GM21619 (cell line): ENCODE measurements at regions not wholly inside any gene's neighbourhood (a gene's known extent, or its start where the extent isn't known, plus 50 kb on each side); places are given as distances from the start of the nearest gene placed in this dataset.
"Not testable (repeated sequence)": the region's sequence is repeated elsewhere in the genome, so short reads cannot be mapped to it uniquely, and the experiment has no call there.

Experiments
- ATAC-seq: cut with Tn5 transposase; IDR thresholded peaks from one replicate; pipeline ENCODE4 v1.9.1; 2021; ENCODE audit not compliant: unreplicated experiment

DNA sequence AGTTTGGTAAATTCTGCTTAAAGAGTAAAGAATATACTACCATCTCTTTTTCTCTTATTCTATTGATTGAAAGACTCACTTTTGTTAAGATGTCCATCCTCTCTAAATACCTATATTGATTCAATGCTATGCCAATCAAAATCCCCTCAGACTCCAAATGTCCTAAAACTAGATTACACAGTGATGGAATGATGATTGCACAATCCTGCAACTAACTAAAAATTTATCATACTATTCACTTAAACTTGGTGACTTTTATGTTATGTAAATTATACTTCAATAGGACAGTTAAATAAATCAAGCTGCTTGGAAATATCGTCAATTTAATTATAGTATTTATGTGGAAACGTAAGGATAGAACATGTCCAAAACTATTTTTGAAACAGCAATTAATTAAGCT lies 2765.1 kb upstream of the PCDH20 start:
- no peak for ATAC-seq

DNA sequence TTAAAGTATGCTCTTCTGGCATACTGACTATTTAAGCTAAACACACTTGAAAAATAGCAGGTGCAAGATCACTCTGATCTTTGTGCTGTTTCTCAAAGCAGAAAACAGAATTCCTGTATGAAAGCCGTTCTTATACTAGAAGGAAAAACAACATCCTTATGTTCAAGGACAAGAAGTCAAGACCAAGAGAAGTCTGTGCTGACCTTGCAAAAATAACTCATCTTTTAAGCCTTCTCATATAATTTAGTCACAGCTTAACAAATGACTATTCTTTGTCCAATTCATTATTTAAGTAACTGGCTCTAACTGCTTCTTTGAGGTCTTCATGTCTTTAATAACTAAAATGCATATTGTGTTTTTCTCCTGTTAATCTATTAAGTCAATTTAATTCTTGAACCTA lies 2750.2 kb upstream of the PCDH20 start:
- ATAC-seq, result no peak

DNA sequence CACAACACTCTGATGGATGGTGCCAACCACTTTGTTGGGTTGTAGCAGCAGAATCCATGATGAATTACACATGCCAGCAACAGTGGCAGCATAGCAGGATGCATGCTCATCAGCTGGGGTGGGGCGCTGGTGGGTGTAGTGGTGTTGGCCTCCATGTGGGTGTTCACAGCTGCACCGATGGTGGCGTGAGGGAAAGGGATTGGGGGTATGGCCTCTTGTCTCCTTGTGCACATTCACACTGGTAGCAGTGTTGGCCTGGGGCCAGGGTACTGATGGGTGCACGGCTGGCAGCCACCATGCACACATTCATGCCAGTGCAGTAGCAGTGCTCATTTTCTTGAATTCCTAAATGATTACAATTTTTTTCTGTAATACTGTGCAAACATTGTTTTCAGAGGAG lies 2748.8 kb upstream of the PCDH20 start:
- ATAC-seq, result no peak

DNA sequence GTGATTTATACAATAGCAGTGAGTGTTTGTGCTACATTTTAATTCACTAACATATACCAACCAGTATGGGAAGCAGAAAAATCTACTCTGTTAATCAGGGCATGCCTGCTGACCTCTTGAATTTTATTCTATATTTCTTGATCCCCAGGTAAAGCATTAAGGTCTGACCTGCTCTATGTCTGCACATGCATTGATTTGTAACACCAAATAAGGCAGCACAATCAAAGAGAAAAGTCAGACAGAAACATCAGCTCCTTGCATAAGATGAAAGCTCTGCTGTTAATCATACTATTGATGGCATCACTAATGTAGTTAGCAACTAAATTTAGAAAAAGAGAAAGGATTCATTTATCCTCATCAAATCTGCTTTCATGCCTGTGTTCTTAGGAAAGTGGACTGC lies 2744.8 kb upstream of the PCDH20 start:
- no peak for ATAC-seq

DNA sequence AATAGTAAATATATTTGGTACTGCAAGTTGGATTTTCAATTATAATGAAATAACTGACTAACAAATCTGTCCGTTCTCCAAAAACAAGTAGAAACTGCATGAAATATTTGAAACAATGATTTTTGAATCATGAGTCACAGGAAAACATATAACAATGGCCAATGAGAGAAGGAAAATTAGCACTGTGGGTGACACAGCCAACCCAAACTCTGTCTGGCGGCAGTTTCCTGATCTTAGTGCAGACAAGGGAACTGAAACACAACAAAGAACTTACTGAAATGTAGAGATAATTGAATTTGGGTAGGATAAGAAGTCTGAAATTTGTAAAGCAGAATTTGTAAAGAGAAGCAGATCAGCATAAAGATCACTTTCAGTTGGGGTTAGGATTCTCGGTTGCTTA lies 2743.3 kb upstream of the PCDH20 start:
- no peak for ATAC-seq

DNA sequence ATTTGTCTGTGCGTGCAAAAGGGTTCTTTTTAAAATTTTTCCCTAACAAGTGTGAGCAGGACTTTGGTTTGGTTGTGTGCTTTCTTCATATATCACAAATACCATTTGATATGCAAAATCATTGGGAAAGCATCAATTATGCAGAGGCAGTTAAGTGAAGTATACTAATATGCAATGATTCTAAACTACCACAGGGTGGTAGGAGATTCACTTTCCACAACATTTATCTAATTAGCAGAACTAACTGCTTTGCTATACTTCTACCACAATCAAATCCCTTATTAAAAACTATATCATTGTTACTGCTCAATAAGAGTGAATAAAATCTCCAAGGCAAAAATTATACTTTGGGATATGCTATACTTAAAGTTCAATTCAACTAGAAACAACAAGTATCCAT lies 2738.9 kb upstream of the PCDH20 start:
- ATAC-seq, result no peak

DNA sequence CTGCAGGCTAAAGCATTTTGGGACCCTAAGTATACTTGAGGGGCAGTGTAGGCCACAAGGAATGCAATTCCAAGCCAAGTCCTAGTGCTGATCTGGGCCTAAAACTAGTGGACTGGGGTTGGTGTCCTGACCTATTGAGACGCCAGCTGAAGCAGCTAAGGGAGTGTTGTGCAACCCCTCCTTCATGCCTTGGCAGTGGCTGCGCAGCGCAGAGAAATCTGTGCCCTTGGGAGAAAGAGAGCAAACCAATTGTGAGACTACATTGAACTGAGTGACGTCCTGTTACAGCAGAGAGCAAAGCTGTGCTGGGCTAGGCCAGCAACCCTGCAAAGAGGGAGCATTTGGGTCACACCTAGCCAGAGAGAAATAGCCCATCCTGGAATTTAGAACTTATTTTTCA lies 2715.0 kb upstream of the PCDH20 start:
- no peak for ATAC-seq

DNA sequence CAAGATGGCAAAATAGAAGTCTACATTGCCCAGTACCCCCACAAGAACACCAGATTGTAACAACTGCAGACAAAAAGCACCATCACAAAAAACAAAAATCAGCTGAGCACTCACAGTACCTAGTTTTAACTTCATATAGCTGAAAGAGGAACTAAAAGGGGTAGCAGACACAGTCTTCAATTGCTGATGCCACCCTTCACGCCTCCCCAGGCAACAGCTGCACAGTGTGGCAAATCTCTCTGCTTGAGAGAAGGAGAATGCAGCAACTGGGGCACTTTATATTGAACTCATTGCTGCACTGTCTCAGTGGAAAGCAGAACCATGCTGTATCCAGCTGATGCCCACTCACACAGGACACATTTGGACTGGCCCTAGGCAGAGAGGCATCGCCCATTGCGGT lies 2714.5 kb upstream of the PCDH20 start:
- ATAC-seq, result no peak

DNA sequence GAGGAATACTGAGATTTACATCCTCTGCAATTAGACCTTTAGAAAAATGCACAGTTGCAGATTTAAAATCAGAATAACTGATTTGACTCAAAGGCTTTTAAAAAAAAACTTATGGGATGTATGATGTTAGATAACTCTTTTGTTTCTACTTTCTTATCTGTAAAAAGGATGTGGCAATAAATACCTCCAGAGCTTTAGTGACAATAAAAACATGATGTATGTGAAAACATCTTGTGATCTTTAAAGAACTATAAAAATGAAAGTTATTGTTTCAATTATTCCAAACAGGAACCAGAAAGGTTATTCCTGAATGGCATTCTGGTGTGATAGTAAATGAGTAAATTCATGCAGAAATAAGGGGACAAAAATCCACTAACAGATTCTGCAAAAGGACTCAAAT lies 2712.2 kb upstream of the PCDH20 start:
- no peak for ATAC-seq

DNA sequence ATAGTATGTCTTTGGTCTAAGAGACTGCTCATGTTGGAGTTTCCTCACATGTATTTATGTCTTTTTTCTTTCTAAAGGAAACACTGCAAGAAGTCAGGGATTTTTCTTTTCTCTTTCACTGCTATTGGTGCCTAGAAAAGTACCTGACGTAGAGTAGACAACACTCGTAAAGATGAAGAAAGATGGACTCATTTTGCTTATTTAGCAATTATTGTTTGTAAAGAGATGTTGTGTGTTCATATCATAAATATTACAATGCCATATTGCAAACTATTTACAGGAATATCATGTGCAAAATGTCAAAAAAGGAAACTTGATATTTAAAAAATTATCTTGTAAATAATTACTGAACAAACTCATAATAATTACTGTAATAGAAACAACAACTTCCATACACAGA lies 2711.5 kb upstream of the PCDH20 start:
- no peak for ATAC-seq

DNA sequence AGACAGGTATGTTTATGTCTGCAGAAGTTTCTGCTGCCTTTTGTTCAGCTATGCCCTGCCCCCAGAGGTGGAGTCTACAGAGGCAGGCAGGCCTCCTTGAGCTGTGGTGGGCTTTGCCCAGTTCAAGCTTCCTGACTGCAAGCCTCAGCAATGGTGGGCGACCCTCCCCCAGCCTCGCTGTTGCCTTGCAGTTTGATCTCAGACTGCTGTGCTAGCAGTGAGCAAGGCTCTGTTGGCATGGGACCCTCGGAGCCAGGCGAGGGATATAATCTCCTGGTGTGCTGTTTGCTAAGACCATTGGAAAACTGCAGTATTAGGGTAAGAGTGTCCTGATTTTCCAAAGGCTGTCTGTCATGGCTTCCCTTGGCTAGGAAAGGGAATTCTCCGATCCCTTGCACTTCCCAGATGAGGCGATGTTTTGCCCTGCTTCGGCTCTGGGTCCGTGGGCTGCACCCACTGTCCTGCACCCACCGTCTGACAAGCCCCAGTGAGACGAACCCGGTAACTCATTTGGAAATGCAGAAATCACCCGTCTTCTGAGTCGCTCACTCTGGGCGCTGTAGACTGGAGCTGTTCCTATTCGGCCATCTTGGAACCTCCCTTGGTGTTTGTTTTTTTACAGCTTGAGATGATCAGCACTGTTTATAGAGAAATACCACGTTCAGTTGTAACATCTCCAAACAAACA lies 2705.5 kb upstream of the PCDH20 start:
- not testable (repeated sequence) for ATAC-seq

DNA sequence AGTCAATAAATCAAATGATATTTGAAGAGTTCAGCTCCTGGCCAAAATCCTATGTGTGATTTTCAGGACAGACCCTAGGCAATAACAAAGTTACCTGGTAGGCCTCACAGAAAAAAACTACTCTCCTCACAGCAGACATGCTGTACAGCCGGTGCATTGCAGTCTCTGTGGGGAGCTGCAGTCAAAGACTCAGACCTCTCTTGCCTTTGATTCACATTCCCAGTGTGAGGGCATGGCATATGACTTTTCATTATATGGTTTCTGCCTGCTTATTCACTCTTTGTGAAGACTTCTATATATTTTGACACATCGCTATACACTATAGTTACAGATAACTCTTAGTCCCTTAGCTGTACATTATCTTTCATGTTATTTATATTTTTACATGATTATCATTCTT lies 2684.3 kb upstream of the PCDH20 start:
- no peak for ATAC-seq

DNA sequence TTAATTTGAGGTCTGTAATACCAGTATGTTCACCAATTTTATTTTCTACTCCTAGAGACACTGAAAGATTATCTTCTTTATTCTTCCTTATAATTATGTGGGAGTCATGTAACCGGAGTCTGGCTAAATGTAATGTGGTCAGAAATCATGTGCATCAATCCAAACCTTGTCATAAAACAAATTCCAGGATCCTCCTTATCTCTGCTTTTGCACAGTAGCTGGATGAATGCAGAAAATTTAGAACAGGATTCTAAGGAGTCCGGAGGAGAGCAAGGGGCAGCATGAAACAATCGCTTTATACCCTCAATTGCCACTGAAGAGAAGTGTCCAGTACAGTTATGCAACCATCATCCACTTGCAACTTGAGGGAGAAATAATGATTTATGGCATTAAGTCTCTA lies 2674.7 kb upstream of the PCDH20 start:
- ATAC-seq, result no peak

DNA sequence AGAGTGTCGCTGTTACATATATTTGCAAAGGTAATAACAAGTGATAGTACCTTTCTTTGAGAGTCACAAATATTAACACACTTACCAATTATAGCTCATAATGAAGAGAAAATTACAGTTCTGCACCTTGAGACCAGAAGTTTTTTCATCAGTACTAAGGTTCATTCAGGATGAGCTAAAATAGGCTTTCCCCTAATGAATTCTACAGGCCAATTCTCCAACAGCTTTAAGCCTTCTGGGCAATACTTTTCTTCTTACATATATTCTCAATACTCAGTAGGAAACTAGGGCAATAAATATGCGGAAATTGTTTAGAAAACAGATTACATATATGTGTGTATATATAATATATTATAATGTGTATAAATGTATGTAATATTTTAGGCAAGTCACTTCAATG lies 2672.8 kb upstream of the PCDH20 start:
- no peak for ATAC-seq

DNA sequence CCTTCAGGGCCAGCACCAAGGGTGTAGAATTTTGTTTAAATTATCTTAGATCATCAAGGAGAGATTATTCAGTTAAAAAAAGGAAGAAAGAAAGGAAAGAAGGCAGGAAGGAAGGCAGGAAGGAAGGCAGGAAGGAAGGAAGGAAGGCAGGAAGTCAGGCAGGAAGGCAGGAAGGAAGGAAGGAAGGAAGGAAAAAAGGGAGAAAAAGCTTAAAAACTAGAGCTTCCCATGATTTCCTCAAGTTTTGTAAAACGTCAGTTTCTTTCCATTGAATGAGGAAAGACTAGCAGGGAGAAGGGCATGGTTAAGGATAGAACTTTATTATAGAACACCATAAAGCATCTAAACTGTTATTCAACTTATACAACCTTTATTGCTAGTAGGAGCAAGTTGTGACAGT lies 2672.0 kb upstream of the PCDH20 start:
- ATAC-seq, result no peak

DNA sequence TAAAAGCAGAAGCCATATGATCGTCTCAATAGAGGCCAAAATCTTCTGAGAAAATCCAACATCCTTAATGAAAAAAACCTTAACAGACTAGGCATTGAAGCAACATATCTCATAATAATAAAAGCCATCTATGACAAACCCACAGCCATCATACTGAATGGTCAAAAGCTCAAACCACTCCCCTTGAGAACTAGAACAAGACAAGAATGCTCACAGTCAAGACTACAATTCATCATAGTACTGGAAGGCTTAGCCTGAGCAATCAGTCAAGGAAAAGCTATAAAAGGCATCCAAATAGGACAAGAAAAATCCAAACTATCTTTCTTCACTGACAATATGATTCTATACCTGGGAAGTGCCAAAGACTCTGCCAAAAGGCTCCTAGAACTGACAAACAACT lies 2668.2 kb upstream of the PCDH20 start:
- ATAC-seq, result no peak

DNA sequence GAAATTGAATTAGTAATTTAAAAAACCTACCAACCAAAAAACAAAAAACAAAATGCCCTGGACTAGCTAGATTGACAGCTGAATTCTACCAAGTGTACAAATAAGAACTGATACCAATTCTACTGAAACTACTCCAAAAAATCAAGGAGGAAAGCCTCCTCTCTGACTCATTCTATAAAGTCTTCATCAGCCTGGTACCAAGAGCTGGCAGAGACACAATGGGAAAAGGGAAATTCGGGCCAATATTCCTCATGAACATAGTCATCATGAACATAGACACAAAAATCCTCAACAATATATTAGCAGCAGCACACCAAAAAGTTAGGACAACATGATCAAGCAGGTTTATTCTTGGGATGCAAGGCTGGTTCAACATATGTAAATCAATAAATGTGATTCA lies 2667.7 kb upstream of the PCDH20 start:
- ATAC-seq, result no peak

DNA sequence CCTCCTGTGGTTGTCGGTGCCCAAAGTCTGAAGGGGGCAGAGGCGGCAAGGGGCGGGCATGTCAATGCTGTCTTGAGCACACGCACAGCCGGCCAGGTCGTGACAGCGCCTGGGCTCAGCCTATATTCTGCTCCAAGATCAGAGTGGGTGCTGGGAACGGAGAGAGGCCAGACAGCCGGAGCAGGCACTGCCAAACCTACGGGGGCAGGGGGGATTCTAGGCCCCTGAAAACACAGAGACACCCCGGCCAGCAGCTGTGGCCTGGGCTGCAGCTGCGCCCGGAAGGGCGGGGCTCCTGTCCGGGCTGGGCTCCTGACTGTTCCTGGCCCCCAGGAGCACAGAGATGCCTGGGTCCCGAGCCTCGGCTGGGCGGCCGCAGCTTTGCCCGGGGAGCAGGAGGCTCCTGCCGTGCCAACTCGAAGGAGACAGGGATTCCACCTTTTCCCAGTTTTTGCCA lies 2662.9 kb upstream of the PCDH20 start:
- no peak for ATAC-seq

DNA sequence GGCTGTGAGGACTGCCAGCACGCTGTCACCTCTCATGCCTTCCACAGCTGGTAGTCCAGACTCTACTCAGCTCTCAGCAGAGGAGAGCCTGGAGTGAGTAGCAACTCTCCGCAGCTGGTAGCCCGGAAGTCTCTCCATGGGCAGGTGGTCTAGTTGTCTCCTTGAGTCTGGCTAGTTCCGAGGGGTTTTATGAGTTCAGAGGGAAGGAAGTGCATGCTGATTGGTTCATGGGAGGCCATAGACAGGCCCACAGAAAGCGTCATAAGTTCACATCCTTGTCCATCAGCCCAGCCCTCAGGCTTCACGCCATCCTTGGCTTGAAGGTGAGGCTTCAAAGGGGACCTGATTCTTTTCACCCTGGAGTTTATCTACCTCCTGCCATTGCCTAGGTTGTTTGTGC lies 2662.4 kb upstream of the PCDH20 start:
- ATAC-seq, result no peak

DNA sequence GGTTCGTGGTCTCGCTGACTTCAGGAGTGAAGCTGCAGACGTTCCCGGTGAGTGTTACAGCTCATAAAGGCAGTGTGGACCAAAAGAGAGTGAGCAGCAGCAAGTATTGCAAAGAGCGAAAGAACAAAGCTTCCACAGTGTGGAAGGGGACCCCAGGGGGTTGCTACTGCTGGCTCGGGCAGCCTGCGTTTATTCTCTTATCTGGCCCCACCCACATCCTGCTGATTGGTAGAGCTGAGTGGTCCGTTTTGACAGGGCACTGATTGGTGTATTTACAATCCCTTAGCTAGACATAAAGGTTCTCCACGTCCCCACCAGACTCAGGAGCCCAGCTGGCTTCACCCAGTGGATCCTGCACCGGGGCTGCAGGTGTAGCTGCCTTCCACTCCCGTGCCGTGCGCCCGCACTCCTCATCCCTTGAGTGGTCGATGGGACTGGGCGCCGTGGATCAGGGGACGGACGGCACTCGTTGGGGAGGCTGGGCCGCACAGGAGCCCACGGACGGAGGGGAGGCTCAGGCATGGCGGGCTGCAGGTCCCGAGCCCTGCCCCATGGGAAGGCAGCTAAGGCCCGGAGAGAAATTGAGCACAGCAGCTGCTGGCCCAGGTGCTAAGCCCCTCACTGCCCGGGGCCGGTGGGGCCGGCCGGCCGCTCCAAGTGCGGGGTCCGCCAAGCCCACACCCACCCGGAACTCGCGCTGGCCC lies 2661.6 kb upstream of the PCDH20 start:
- not testable (repeated sequence) for ATAC-seq

DNA sequence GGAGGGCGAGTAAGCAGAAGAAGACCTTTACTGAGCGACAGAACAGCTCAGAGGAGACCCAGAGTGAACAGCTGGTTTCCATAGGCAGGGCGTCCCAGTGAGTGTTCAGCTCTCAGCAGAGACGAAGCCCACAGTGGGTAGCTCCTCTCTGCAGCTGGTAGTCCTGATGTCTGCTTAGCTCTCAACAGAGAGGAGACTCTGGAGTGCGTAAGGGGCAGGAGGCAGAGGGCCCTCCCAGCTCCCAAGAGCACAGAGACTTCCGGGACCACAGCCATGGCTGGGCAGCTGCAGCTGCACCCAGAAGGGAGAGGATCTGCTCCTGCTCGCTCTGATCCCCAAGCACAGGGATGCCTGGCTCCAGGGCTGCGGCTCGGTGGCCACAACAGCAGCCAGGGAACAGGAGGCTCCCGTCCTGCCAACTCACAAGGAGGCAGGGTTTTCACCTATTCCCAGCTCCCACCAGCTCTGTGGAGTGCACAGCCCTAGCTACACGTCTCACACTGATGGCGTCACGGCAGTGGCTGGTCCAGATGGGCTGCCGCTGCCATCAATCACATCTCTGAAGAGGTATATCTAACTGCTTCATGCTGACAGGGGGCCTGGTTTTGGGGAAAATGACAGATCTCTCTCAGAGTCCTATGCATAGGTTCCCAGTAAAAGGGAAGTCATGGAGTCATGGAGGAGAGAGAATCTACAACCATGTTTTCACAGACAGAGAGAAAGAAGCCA lies 2660.1 kb upstream of the PCDH20 start:
- no peak for ATAC-seq

DNA sequence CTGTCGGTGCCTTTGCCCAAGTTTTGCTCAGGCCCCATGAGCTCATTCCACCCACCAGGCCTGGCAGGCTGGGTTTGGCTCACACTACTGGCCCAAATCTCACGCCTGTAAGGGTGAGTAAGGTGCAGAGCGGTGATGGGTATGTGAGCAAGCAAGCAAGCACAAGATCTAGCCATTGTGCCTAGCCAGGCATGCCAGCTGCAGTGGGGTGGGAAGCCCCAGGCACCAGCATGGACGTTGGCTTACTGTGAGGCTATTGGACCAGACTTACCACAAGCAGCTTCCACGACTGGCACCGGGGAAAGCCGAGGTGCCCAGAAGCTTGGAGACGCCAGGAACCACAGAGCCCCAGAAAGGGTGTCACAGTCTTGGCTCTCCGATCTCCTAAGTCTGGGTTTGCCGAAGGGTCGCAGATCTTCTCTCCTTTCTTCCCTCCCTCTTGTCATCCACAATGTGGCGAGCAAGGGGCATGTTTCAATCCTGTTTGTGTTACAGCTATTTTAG lies 2659.4 kb upstream of the PCDH20 start:
- ATAC-seq, result no peak
